ENCODE measurements at regions not wholly inside any gene's neighbourhood (a gene's known extent, or its start where the extent isn't known, plus 50 kb on each side); places are given as distances from the start of the nearest gene placed in this dataset.

GRCh38 chr4:31998807-31999206 lies 1278.6 kb downstream of the PCDH7 start:
- no peak overlapping the region for H3K4me3 ChIP-seq (ENCODE audit: extremely low read depth, insufficient read depth, low read length, poor library complexity, severe bottlenecking)
- no CpG with 5 or more reads among the region's 2 CpGs for WGBS, 2 experiments (ENCODE audit: insufficient coverage in 2 of 2)

GRCh38 chr4:31999848-32000247 lies 1279.7 kb downstream of the PCDH7 start:
- no CpG with 5 or more reads among the region's 1 CpG for WGBS, 2 experiments (ENCODE audit: insufficient coverage in 2 of 2)
- no peaks in the 10 kb centered on the region for H3K36me3 ChIP-seq (ENCODE audit: control insufficient read depth, insufficient read depth, low read length)

More at GRCh38 chr4:31998807-31999206, 1278.6 kb downstream of the PCDH7 start:
- Histone ChIP-seq H3K36me3 (ENCODE audit: control insufficient read depth, insufficient read depth, low read length) (no peaks in the 10 kb centered on the region), H3K27ac (ENCODE audit: low read depth, low read length, severe bottlenecking) (no peak overlapping the region), H3K9me3 (ENCODE audit: control insufficient read depth, low read length) (no peaks in the 10 kb centered on the region), H3K4me1 (ENCODE audit: control insufficient read depth, insufficient read depth, low read length, poor library complexity, severe bottlenecking) (peaks cover 4% of the 10 kb centered on the region)

GRCh38 chr4:32000846-32001488 lies 1280.8 kb downstream of the PCDH7 start:
- 93 to 100% methylated on average over 3 of the region's 4 CpGs for WGBS, 2 experiments (ENCODE audit: insufficient coverage in 2 of 2)

More at GRCh38 chr4:31999848-32000247, 1279.7 kb downstream of the PCDH7 start:
- Histone ChIP-seq H3K4me3 (ENCODE audit: extremely low read depth, insufficient read depth, low read length, poor library complexity, severe bottlenecking) (no peak overlapping the region), H3K27ac (ENCODE audit: low read depth, low read length, severe bottlenecking) (no peak overlapping the region), H3K4me1 (ENCODE audit: control insufficient read depth, insufficient read depth, low read length, poor library complexity, severe bottlenecking) (no peaks in the 10 kb centered on the region), H3K9me3 (ENCODE audit: control insufficient read depth, low read length) (no peaks in the 10 kb centered on the region)

GRCh38 chr4:32002037-32002747 lies 1282.0 kb downstream of the PCDH7 start:
- Histone ChIP-seq H3K9me3 (ENCODE audit: control insufficient read depth, low read length) (no peaks in the 10 kb centered on the region), H3K4me3 (ENCODE audit: extremely low read depth, insufficient read depth, low read length, poor library complexity, severe bottlenecking) (no peak overlapping the region), H3K27ac (ENCODE audit: low read depth, low read length, severe bottlenecking) (no peak overlapping the region), H3K4me1 (ENCODE audit: control insufficient read depth, insufficient read depth, low read length, poor library complexity, severe bottlenecking) (no peaks in the 10 kb centered on the region), H3K36me3 (ENCODE audit: control insufficient read depth, insufficient read depth, low read length) (no peaks in the 10 kb centered on the region)
- 88 to 91% methylated on average over 3 of the region's 6 CpGs for WGBS, 2 experiments (ENCODE audit: insufficient coverage in 2 of 2)

More at GRCh38 chr4:32000846-32001488, 1280.8 kb downstream of the PCDH7 start:
- Histone ChIP-seq H3K4me3 (ENCODE audit: extremely low read depth, insufficient read depth, low read length, poor library complexity, severe bottlenecking) (no peak overlapping the region), H3K36me3 (ENCODE audit: control insufficient read depth, insufficient read depth, low read length) (no peaks in the 10 kb centered on the region), H3K9me3 (ENCODE audit: control insufficient read depth, low read length) (no peaks in the 10 kb centered on the region), H3K27ac (ENCODE audit: low read depth, low read length, severe bottlenecking) (no peak overlapping the region), H3K4me1 (ENCODE audit: control insufficient read depth, insufficient read depth, low read length, poor library complexity, severe bottlenecking) (no peaks in the 10 kb centered on the region)

- Histone ChIP-seq H3K27ac (ENCODE audit: low read depth, low read length, severe bottlenecking) (no peak overlapping the region), H3K4me1 (ENCODE audit: control insufficient read depth, insufficient read depth, low read length, poor library complexity, severe bottlenecking) (no peaks in the 10 kb centered on the region), H3K9me3 (ENCODE audit: control insufficient read depth, low read length) (no peaks in the 10 kb centered on the region), H3K36me3 (ENCODE audit: control insufficient read depth, insufficient read depth, low read length) (no peaks in the 10 kb centered on the region), H3K4me3 (ENCODE audit: extremely low read depth, insufficient read depth, low read length, poor library complexity, severe bottlenecking) (no peak overlapping the region)
- 67 to 86% methylated on average over 1 of the region's 1 CpG for WGBS, 2 experiments (ENCODE audit: insufficient coverage in 2 of 2)
Measured at GRCh38 chr4:32003548-32003947, 1283.4 kb downstream of the PCDH7 start.

- Histone ChIP-seq H3K4me1 (ENCODE audit: control insufficient read depth, insufficient read depth, low read length, poor library complexity, severe bottlenecking) (no peaks in the 10 kb centered on the region), H3K36me3 (ENCODE audit: control insufficient read depth, insufficient read depth, low read length) (no peaks in the 10 kb centered on the region), H3K4me3 (ENCODE audit: extremely low read depth, insufficient read depth, low read length, poor library complexity, severe bottlenecking) (no peak overlapping the region), H3K27ac (ENCODE audit: low read depth, low read length, severe bottlenecking) (no peak overlapping the region), H3K9me3 (ENCODE audit: control insufficient read depth, low read length) (no peaks in the 10 kb centered on the region)
- 67 to 75% methylated on average over 1 of the region's 3 CpGs for WGBS, 2 experiments (ENCODE audit: insufficient coverage in 2 of 2)
Measured at GRCh38 chr4:32010221-32010620, 1290.1 kb downstream of the PCDH7 start.

GRCh38 chr4:32022071-32022470 lies 1301.9 kb downstream of the PCDH7 start:
- no peak overlapping the region for H3K27ac ChIP-seq (ENCODE audit: low read depth, low read length, severe bottlenecking)
- H3K4me1 ChIP-seq (ENCODE audit: control insufficient read depth, insufficient read depth, low read length, poor library complexity, severe bottlenecking), result peaks cover 9% of the 10 kb centered on the region
- no peak overlapping the region for H3K4me3 ChIP-seq (ENCODE audit: extremely low read depth, insufficient read depth, low read length, poor library complexity, severe bottlenecking)
- peaks cover 18% of the 10 kb centered on the region for H3K9me3 ChIP-seq (ENCODE audit: control insufficient read depth, low read length)
- WGBS, 2 experiments (ENCODE audit: insufficient coverage in 2 of 2), result 50 to 100% methylated on average over 1 of the region's 1 CpG
- H3K36me3 ChIP-seq (ENCODE audit: control insufficient read depth, insufficient read depth, low read length), result no peaks in the 10 kb centered on the region

- no peaks in the 10 kb centered on the region for H3K36me3 ChIP-seq (ENCODE audit: control insufficient read depth, insufficient read depth, low read length)
- 65 to 86% methylated on average over 1 to 4 of the region's 5 CpGs for WGBS, 2 experiments (ENCODE audit: insufficient coverage in 2 of 2)
- peaks cover 18% of the 10 kb centered on the region for H3K9me3 ChIP-seq (ENCODE audit: control insufficient read depth, low read length)
- peaks cover 16% of the 10 kb centered on the region for H3K4me1 ChIP-seq (ENCODE audit: control insufficient read depth, insufficient read depth, low read length, poor library complexity, severe bottlenecking)
- peak overlapping the region; percentile 81 for H3K27ac ChIP-seq (ENCODE audit: low read depth, low read length, severe bottlenecking)
- H3K4me3 ChIP-seq (ENCODE audit: extremely low read depth, insufficient read depth, low read length, poor library complexity, severe bottlenecking), result no peak overlapping the region
Measured at GRCh38 chr4:32025851-32026459, 1305.8 kb downstream of the PCDH7 start.

- no peak overlapping the region for H3K27ac ChIP-seq (ENCODE audit: low read depth, low read length, severe bottlenecking)
Measured at GRCh38 chr4:32030406-32030805, 1310.2 kb downstream of the PCDH7 start.

GRCh38 chr4:32031026-32031425 lies 1310.9 kb downstream of the PCDH7 start:
- H3K4me3 ChIP-seq (ENCODE audit: extremely low read depth, insufficient read depth, low read length, poor library complexity, severe bottlenecking), result no peak overlapping the region
- H3K36me3 ChIP-seq (ENCODE audit: control insufficient read depth, insufficient read depth, low read length), result no peaks in the 10 kb centered on the region
- H3K27ac ChIP-seq (ENCODE audit: low read depth, low read length, severe bottlenecking), result no peak overlapping the region
- H3K4me1 ChIP-seq (ENCODE audit: control insufficient read depth, insufficient read depth, low read length, poor library complexity, severe bottlenecking), result peaks cover 14% of the 10 kb centered on the region
- H3K9me3 ChIP-seq (ENCODE audit: control insufficient read depth, low read length), result no peaks in the 10 kb centered on the region
- no CpG with 5 or more reads among the region's 2 CpGs for WGBS, 2 experiments (ENCODE audit: insufficient coverage in 2 of 2)

More at GRCh38 chr4:32030406-32030805, 1310.2 kb downstream of the PCDH7 start:
- H3K4me3 ChIP-seq (ENCODE audit: extremely low read depth, insufficient read depth, low read length, poor library complexity, severe bottlenecking), result no peak overlapping the region
- no peaks in the 10 kb centered on the region for H3K36me3 ChIP-seq (ENCODE audit: control insufficient read depth, insufficient read depth, low read length)
- H3K9me3 ChIP-seq (ENCODE audit: control insufficient read depth, low read length), result peaks cover under 1% of the 10 kb centered on the region
- H3K4me1 ChIP-seq (ENCODE audit: control insufficient read depth, insufficient read depth, low read length, poor library complexity, severe bottlenecking), result peaks cover 16% of the 10 kb centered on the region

Measured in mesodermal cell (in vitro differentiated cells).